Activated CD8-positive, alpha-beta memory T cell treated with anti-CD3 and anti-CD28 coated beads for 36 hours (primary cell): ENCODE measurements at regions not wholly inside any gene's neighbourhood (a gene's known extent, or its start where the extent isn't known, plus 50 kb on each side); places are given as distances from the start of the nearest gene placed in this dataset.
"Not testable (repeated sequence)": the region's sequence is repeated elsewhere in the genome, so short reads cannot be mapped to it uniquely, and the experiment has no call there.

Experiments used
- CTCF ChIA-PET: fragments of 350-600 bp; sonication (Branson Sonifier 250); formaldehyde crosslinking; loops from one replicate; lab custom pipeline; 2021; ENCODE audit warnings: antibody characterized with exemption; lab: Charles Lee
- POLR2A ChIA-PET: fragments of 350-600 bp; sonication (Branson Sonifier 250); formaldehyde crosslinking; loops from one replicate; lab custom pipeline; 2021; ENCODE audit warnings: antibody characterized with exemption; lab: Charles Lee

- CTCF ChIA-PET = no interaction called here
- POLR2A ChIA-PET = no interaction called here
Measured at GRCh38 chr6:144383336-144383735, 98.2 kb downstream of the UTRN start.

DNA sequence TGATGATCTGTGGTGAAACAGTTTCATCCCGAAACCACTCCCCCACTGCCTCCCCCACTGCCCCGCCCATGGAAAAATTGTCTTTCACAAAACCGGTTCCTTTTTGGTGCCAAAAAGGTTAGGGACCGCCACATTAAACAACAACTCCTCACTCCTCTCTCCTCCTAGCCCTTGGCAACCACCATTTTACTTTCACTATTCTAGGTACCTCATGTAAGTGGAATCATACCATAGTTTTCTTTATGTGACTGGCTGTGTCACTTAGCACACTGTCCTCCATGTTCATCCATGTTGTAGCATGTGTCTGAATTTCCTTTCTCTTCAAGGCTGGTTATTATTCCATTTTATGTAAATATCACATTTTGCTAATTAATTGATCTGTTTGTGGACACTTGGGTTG, 99.3 kb downstream of the UTRN start:
- CTCF ChIA-PET = no interaction called here
- POLR2A ChIA-PET = no interaction called here

DNA sequence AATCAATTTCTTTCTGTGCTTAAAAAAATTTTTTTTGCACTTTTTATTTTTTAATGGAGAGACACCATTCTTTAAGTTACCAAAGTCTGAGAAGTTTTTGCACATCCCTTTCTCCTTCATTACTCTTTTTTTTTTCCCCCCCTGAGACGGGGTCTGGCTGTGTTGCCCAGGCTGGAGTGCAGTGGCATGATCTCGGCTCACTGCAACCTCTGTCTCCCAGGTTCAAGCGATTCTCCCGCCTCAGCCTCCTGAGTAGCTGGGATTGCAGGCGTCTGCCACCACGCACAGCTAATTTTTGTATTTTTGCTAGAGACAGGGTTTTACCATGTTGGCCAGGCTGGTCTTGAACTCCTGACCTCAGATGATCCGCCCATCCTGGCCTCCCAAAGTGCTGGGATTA, 104.3 kb downstream of the UTRN start:
- POLR2A ChIA-PET = interaction anchor here (0.7 kb wide), 1 partner anchor 17 kb away, joined by 3 read pairs; no protein-coding TSS in a partner anchor
- CTCF ChIA-PET = not testable (repeated sequence)

GRCh38 chr6:144390202-144390601, 105.1 kb downstream of the UTRN start:
- POLR2A ChIA-PET = no interaction called here
- CTCF ChIA-PET = no interaction called here

- ChIA-PET CTCF (no interaction called here), POLR2A (no interaction called here)
Measured at GRCh38 chr6:144390886-144391285, 105.8 kb downstream of the UTRN start.

DNA sequence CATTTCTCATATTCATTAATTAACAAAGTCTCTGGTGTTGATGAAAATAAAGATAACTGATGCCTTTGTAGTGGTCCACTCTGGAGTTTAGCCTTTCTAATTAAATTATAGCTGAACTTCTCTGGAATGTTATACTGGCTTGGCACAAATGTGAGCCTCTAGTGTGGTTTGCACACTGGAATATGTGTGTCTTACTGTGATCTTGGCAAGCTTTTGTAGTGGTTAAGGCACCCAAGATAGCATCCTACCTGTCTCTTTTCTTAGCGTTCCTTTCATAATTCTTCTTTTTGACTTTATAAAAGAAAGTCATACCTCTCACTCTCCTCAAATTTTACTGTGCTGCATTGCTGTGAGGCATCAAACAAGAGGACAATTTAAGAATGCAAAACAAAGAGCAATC, 107.4 kb downstream of the UTRN start:
- CTCF ChIA-PET = no interaction called here
- POLR2A ChIA-PET = no interaction called here

GRCh38 chr6:144394210-144394609, 109.1 kb downstream of the UTRN start:
- POLR2A ChIA-PET = no interaction called here
- CTCF ChIA-PET = no interaction called here

GRCh38 chr6:144395014-144395413, 109.9 kb downstream of the UTRN start:
- POLR2A ChIA-PET = no interaction called here
- CTCF ChIA-PET = no interaction called here

GRCh38 chr6:144395826-144396225, 110.7 kb downstream of the UTRN start:
- ChIA-PET CTCF (no interaction called here), POLR2A (no interaction called here)

GRCh38 chr6:144397141-144397540, 112.0 kb downstream of the UTRN start:
- CTCF ChIA-PET = no interaction called here
- POLR2A ChIA-PET = no interaction called here

DNA sequence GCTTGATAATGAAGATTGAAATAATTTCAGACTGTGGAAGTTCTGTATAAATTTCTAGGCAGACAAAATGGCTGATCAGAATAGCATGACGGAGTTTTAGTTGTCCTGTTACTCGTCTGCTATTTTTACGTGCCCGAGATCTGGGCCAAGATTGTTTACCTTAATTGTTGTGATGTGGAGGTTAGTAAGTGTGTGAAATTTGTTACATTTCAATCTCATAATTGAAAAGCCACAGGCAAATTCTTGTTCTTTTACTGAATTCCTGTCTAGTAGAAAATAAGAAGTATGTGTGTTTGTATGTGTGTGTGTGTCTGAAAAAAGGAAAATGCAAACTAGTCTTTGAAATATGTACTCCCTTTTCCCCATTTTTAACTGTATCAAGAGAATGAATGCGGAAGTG, 115.2 kb downstream of the UTRN start:
- CTCF ChIA-PET = no interaction called here
- POLR2A ChIA-PET = no interaction called here

DNA sequence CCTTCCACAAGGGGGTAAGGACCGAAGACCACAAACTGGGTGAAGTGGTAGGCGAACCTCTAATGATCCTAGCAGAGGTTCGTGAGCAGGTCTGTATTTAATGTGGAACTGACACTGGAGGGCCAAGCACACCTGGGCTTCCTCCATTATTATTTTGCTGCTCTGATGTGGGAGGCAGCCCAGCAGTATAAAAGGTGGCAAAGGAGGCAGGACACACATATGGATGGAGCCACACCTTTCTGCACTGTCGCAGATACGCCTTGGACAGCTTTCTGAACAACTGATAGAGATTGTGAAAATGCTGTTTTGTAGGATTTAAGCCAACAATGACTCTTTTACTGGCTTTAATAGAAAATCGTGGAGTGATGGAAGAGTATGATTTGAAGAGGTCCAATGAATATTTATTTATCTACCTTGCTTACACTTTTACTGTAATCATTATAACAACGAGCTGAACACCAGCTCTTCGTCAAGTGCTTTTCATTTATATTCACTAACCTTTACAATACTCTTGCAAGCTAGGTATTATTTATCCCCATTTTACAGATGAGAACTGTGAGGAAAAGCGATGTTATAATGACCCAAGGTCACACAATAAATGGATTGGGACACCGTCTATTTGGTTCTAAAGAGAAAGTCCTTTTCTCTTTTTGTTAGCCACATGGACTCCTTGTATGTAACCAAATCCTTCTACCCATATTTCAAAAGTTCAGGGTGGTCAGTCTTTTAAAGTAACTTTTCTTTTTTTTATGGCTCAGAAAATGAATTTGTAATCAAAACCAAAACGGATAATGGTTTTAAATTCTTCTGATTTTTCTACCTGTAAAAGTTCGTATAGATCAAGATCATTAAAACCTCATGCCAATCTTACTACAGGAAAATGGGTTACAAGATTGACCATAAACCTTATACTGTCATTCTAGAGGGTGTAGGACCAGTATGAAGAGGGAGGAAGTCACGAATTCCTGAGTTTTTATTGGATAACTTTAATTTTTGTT, 116.9 kb downstream of the UTRN start:
- ChIA-PET POLR2A (no interaction called here), CTCF (no interaction called here)

- CTCF ChIA-PET = no interaction called here
- POLR2A ChIA-PET = no interaction called here
Measured at GRCh38 chr6:144402750-144403149, 117.6 kb downstream of the UTRN start.

GRCh38 chr6:144405163-144405562, 120.0 kb downstream of the UTRN start:
- CTCF ChIA-PET = no interaction called here
- POLR2A ChIA-PET = no interaction called here

DNA sequence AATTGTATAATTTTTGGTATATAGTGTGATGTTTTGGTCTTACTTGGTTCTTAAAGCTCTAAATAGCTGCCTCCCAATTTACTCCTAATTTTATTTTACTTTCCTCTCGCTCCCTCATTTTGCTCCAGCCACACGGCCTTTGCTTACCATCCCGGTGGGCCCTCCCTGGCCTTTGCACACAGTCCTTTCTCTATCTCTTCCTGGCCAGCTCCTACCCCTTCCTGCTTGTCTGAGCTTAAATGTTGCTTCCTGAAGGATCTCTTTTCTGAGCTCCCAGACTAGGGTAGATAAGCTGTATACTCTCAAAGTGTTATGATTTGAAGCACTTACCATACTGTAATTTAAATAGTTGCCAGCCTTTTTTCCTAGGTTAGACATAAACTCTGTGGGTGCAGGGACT, 121.7 kb downstream of the UTRN start:
- CTCF ChIA-PET = no interaction called here
- POLR2A ChIA-PET = interaction anchor here (0.6 kb wide), 1 partner anchor 17 kb away, joined by 3 read pairs; no protein-coding TSS in a partner anchor

GRCh38 chr6:144408161-144408560, 123.0 kb downstream of the UTRN start:
- ChIA-PET POLR2A (no interaction called here), CTCF (no interaction called here)

DNA sequence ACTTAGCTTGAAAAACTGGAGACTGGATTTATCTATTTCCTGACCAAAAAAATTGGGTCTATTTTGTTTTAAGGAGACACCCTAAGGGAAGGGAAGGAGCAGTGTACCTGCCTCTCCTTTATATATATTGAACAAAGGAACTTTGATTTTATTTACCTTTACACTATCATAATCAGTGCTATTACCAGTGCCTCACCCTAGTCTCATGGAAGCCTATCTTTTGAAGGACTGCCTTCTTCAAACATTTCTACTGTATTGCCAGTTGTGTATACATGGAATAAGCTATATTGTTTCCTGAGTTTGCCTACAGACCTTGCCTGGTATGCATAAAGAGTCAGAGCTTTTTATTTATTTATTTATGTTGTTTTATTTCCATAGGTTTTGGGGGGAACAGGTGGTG, 124.9 kb downstream of the UTRN start:
- CTCF ChIA-PET = interaction anchor here (0.9 kb wide), 1 partner anchor 19 kb away, joined by 3 read pairs; no protein-coding TSS in a partner anchor
- POLR2A ChIA-PET = no interaction called here

GRCh38 chr6:144410574-144410973, 125.4 kb downstream of the UTRN start:
- POLR2A ChIA-PET, CTCF ChIA-PET: not testable (repeated sequence)

DNA sequence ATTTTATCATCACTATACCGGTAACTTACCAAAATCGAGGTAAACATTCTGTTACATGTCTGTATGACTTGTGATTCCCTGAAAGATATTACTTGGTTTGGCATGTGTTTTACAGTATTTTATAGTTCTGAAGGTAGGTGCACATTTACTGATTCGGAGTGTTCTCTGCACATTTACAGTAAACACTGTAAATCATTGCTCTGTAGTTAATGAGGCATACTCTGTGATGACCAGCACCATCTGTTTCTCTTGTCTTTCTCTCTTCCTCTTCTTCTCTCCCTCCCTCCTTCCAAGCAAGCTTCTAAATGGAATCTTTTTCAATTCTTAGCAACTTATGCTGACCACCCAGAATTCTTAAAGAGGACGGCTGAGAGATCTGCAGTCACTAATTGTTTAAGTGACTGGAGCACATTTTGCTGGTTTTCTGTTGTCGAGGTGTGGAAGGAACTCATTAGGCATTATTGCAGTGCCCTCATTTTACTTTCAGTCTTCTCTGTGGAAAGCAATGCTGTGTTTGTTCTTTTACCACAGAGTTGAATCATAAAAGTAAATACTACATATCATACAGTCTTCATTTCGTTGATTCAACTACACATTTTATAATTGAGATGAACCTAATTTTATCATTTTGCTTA, 126.5 kb downstream of the UTRN start:
- CTCF ChIA-PET = no interaction called here
- POLR2A ChIA-PET = no interaction called here

DNA sequence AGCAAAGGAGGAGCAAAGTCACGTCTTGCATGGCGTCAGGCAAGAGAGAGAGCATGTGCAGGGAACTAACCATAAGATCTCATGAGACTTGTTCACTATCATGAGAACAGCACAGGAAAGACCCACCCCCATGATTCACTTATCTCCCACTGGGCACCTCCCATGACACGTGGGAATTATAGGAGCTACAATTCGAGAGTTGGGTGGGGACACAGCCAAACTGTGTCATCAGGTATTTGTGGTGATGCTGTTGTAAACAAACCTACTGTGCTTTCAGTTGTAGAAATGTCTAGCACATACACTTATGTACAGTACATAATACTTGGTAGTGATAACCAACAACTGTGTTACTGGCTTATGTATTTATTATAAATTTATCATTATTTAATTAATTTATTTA, 128.3 kb downstream of the UTRN start:
- ChIA-PET CTCF (no interaction called here), POLR2A (no interaction called here)

GRCh38 chr6:144415014-144415413, 129.9 kb downstream of the UTRN start:
- CTCF ChIA-PET = no interaction called here

More at GRCh38 chr6:144415014-144415413, 129.9 kb downstream of the UTRN start:
- POLR2A ChIA-PET = no interaction called here
